NCI-H510A (cell line): ENCODE measurements at regions not wholly inside any gene's neighbourhood (a gene's known extent, or its start where the extent isn't known, plus 50 kb on each side); places are given as distances from the start of the nearest gene placed in this dataset.
"Not testable (repeated sequence)": the region's sequence is repeated elsewhere in the genome, so short reads cannot be mapped to it uniquely, and the experiment has no call there.

Experiments used
- DNase-seq: peaks from one replicate; lab custom pipeline; 2025; lab: John Stamatoyannopoulos, UW

DNA sequence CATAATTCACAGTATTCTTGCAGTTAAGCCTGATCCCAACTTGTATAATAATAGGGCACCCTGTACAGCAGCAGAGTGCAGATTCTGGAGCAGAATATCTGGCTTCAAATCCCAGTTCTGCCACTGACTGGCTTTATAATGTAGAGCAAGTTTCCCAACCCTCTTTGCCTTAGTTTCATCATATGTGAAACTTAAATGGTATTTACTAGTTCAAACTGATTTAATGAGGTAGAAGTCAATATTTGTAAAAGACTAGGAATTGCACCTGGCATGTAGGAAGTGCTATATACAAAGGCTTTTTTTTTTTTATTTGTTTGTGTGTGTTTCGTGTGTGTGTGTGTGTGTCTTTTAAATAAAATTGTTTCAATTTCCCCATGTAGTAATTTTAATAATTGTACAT lies 125.9 kb downstream of the CCER1 start:
- no peak for DNase-seq

GRCh38 chr12:90828621-90829020 lies 126.4 kb downstream of the CCER1 start:
- DNase-seq = no peak

DNA sequence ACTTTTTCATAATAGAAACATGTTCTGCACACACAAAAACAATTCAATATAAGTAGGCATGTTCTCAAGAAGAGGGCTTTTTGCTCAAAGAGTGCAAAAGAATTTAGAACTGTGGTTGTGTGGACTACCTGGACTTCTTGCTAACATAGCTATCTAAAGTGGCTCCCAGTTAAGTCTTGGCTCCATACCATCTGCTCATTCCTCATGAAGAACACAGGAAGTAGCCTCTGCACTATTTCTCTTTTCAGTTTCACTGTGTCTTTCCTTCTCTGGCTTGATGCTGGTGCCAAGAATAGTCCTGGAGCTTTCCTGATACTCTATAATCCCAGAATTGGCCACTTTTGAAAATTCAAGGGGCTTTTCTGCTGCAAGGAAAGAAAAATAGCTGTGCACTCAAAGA lies 127.4 kb downstream of the CCER1 start:
- DNase-seq = no peak

DNA sequence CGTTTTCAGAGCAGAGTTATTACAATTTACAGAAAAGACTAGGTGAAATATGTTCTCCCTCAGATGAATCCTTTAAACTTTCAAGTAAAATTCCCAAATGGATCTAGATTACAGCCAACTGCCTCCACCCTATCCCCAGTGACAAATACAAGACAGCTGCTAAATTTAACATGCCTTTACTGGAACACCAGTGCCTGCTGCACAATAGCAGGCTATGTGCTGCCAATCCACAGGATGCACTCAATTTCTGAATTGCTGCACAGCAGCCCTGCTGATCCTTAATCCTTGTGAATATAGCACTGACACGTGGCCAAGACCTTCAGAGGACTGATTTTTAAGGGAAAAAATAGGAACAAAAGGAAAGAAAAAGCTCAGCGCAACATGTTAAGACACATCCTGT lies 128.9 kb downstream of the CCER1 start:
- no peak for DNase-seq

GRCh38 chr12:90823859-90824258 lies 131.1 kb downstream of the CCER1 start:
- no peak for DNase-seq

- no peak for DNase-seq
Measured at GRCh38 chr12:90819709-90820108, 135.3 kb downstream of the CCER1 start.

GRCh38 chr12:90816353-90817089 lies 138.5 kb downstream of the CCER1 start:
- DNase-seq = no peak

GRCh38 chr12:90809940-90810339 lies 145.0 kb downstream of the CCER1 start:
- DNase-seq = no peak

GRCh38 chr12:90808568-90808967 lies 146.4 kb downstream of the CCER1 start:
- DNase-seq = no peak

DNA sequence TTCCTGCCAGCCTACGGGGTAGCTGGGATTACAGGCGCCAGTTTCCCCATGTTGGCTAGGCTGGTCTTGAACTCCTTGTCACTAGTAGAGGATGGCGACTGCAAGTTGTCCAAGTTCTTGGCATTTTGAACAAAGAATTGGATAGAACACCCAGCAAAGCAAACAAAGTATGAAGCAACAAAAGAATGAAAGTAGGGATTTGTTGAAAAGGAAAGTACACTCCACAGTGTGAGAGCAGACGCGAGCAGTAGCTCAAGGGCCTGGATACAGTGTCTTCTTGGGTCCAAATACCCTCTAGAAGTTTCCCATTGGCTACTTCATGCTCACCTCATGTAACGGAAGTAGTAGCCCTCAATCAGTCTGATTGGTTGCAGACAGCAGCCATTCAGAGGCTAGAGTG lies 152.2 kb downstream of the CCER1 start:
- DNase-seq = no peak

- no peak for DNase-seq
Measured at GRCh38 chr12:90801776-90802175, 153.2 kb downstream of the CCER1 start.

GRCh38 chr12:90794212-90794611 lies 160.8 kb downstream of the CCER1 start:
- DNase-seq = no peak

GRCh38 chr12:90792718-90793117 lies 162.3 kb downstream of the CCER1 start:
- DNase-seq = not testable (repeated sequence)

DNA sequence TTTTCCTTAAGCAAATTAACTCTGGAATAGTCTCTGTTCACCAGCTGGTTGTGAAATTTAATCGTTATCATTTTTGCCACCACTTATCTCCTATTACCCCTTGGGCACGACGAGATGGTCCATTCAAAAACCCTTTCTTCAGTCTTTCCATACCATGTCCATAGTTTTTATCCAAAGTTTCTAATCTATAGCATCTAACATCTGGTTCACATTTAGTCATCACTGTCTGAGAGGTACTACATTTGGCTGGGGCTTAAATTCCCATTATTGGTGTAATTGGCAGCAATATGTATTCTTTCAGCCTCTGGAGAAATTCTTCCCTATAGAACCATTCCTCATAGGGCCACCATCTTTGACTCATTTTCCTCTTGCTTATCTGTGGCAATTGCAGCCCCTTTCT lies 163.5 kb downstream of the CCER1 start:
- no peak for DNase-seq

DNA sequence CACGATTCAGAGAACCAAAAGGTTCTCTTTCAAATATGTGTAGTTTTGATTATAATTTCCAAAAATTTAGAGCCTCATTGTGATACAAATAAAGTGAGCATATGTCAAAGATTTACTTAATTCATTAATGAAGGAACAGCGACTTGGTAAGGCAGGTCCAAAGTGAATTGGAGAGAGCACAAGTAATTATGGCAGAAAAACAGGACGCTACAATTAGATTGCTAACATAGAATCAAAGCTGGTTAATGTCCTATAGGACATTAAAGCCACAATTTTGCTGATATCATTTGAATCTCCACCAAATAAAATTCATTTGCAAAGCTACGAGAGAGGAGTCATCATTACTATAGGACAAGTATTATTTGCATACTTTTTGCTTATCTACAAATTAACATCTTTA lies 164.2 kb downstream of the CCER1 start:
- no peak for DNase-seq

- no peak for DNase-seq
Measured at GRCh38 chr12:90773491-90773890, 181.5 kb downstream of the CCER1 start.

- DNase-seq = no peak
Measured at GRCh38 chr12:90770861-90771260, 184.1 kb downstream of the CCER1 start.

DNA sequence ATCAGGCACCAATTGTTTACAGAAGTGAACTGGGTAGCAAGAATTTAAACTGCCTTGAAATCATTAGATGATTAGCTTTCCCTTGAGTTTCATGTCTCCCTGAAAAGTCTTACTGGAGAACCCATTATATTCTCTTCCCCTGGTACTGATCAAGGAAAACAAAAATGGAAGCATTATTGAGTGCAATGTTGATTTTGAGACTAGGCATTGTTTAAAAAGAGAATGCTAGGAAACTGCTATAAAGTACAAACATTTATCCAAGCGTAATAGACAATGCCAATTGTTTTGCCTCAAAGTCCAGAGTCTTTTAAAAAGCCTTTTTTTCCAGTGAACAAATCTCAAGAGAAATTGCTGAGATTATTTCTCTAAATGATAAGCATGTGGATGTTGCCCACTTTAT lies 197.0 kb downstream of the CCER1 start:
- no peak for DNase-seq

- DNase-seq = no peak
Measured at GRCh38 chr12:90745211-90745610, 209.8 kb downstream of the CCER1 start.

- no peak for DNase-seq
Measured at GRCh38 chr12:90741611-90742010, 213.4 kb downstream of the CCER1 start.

GRCh38 chr12:90729736-90730135 lies 225.2 kb downstream of the CCER1 start:
- DNase-seq = no peak

DNA sequence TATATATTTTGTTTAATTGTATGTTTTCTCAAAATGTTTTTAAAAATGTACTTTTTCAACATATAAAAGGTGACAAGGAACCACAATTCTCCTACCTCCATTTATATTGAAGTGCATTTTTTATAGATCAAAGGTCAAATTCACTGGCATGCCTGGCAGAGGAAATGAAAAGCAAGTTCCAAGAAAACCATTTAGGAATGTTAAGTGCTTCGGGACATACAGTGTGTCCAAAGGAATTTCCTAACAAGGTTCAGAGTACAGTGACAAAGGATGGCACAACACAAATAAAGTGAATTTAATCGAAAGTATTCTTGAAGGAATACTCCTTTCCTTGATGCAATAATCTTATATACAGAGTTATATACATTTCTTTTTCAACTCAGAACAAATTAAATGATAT lies 242.3 kb downstream of the CCER1 start:
- DNase-seq = no peak

GRCh38 chr12:90710711-90711110 lies 244.3 kb downstream of the CCER1 start:
- no peak for DNase-seq

GRCh38 chr12:90706036-90706435 lies 248.9 kb downstream of the CCER1 start:
- DNase-seq = no peak
